ENCODE measurements at regions not wholly inside any gene's neighbourhood (a gene's known extent, or its start where the extent isn't known, plus 50 kb on each side); places are given as distances from the start of the nearest gene placed in this dataset.

DNA sequence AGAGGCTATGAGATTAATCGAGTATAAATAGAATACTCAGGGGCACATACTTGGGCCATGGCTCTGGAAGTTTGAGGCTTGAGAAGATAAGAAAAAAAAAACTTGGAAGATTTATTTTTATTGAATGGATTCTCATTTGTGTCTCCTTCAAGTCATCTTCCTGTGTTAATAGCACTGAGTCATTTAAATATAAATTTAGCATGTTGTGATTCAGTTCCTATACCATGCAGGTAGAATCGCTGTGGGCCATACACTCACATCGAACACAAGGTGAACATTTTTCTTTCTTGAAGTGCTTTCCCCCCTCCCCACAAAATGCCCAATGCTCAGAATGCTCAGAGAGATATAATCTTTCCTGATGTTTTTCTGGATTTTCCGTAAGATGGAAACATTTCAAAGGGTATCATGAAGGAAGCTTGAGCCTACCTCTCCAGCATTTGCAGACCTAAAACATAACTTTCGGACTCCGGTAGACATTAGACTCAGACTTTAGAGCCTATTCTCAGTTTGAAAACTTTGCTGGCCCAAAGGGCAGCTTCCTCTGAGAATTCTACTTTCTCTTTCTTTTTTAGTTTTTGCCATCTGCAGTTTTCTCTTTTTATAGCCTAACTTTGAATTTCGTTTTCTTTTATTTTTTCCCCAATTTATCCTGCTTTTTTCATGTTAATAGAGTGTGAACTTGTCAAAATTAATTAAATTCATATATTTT lies 737.6 kb upstream of the NUDT12 start:
- no peak for DNase-seq (ENCODE audit: low read depth in 2 of 2)

DNA sequence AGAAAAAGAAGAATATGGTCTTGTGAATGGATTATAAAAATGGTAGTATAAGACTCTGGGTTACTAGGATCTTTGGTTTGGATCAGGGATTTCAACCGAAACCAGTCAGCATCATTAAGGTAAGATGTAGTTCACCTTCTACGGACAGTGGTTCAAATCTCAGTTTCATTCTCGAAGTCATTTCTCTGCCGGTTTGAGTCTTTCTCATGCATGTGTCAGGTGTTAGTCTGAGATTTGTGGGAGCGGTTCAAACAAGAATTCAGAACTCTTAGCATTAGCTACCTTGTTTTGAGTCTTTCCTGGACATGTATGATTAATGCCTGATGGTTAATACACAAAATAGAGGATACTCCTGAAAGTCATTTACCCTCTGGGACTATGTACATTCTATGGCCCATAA lies 735.9 kb upstream of the NUDT12 start:
- DNase-seq (ENCODE audit: low read depth in 2 of 2), result no peak

DNA sequence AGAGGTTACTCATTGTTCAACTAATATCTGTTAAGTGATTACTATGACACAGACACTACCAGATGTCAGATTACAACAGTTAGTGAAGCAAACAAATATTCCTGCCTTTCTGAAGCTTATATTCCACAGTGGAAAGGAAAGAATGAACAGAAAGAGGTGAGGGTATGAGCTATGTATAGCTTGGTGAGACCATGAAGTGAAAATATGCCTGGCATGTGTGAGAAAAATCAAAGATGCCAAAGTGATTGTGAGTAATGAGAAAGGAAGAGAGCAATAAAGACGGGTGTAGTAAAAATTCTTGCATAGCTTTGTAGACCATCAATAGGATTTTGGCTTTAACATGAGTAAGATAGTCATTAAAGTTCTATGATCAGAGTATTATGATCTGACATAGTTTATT lies 734.5 kb upstream of the NUDT12 start:
- no peak for DNase-seq (ENCODE audit: low read depth in 2 of 2)

DNA sequence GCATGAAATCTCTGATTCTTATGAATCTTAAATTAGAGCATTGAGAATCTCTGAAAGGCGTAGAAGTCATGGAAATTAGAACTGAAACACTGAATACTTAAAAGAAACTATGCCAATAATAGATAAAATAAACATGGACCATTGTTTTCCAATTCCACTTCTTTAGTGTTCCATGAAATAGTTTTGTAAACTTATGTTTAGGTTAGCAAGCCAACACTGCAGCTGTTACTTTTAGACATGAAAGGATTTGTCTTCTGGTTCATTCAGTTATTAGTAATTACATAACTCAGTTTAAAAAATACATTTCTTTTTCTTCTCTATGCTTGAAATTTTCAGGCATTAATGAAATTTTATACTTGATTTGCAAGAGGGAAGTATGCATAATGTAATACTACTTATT lies 733.4 kb upstream of the NUDT12 start:
- DNase-seq (ENCODE audit: low read depth in 2 of 2), result no peak

DNA sequence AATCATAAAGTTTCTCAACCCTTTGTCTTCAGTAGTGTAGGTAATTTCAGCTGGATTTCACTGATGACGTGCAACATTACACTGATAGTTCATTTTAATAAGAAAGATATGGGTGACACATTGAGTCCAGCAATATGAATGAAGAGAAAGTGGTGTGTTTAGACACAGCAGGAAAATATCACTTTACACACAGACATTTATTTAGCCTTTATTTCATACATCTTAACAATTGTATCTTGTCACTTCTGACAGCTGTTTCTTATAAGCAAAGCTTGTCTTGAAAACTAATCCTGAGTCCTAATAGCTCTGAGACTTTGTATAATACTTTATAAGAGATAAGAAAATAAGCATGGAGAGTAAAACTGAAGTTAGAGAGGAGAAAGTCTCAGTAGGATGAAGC lies 720.5 kb upstream of the NUDT12 start:
- DNase-seq (ENCODE audit: low read depth in 2 of 2), result no peak

DNA sequence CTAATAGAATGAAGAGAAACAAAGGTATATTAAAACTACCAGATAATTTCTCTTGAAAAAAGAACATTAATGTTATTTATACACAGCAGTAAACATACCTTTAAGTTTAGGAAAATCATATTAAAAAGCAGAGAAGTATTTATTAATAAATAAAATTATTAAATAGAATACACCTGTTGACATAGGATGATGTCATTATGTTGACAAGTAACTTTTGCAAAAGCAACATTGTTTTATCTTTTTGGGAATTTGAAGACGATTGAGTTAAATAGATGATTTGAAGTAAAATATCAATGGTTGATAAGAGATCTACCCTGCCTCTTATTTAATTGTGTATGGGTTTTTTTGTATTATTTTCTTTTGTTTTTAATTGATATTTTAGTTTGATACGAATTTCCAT lies 711.1 kb upstream of the NUDT12 start:
- no peak for DNase-seq (ENCODE audit: low read depth in 2 of 2)

DNA sequence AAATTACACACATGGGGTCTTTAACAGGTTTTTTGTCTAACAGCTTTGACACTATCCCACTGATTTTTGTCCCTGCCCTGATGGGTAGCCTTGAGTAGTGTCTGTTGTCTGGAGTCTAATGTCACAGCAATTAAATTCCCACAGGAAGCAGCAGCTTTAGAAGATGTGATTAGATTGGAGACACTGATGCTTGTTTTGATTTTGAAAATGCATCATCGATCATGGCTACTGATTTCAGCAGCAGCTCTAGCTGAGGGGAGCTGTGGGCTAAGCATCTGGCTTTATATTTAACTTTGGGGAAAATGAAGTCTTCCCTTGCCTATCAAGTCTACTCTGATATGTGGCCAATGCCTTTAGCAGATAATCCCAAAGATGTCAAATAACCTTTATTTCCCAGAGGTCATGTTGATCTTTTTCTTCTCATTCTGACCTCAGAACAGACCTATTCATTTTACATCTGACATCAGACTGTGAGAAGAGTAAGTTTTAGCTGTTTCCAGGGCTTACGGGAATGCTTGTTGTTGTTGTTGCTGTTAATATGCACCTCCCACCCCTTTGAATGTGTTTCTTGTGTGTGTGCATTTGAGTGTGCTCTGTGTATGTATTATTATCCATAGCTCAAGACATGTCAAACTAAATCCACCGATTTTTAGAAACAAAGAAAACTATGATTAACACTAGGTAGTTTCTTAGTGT lies 704.9 kb upstream of the NUDT12 start:
- DNase-seq (ENCODE audit: low read depth in 2 of 2), result no peak

DNA sequence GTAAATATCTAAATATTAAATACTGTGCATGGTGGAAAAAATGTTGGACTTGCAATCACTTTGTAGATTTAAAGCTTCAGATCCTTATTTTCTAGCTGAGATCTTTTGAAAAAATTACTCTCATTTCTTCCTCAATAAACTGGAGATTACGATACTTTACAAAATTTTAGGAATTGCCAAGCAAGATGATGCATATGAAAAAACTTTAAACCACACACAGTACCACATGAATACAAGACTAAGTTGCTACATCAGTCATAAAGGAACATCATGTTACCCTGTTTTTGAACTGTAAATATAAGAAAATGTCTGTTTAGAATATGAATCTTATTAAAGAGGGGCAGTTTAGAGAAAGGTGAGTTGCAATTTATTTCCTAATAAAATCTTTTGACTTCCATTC lies 703.6 kb upstream of the NUDT12 start:
- no peak for DNase-seq (ENCODE audit: low read depth in 2 of 2)

DNA sequence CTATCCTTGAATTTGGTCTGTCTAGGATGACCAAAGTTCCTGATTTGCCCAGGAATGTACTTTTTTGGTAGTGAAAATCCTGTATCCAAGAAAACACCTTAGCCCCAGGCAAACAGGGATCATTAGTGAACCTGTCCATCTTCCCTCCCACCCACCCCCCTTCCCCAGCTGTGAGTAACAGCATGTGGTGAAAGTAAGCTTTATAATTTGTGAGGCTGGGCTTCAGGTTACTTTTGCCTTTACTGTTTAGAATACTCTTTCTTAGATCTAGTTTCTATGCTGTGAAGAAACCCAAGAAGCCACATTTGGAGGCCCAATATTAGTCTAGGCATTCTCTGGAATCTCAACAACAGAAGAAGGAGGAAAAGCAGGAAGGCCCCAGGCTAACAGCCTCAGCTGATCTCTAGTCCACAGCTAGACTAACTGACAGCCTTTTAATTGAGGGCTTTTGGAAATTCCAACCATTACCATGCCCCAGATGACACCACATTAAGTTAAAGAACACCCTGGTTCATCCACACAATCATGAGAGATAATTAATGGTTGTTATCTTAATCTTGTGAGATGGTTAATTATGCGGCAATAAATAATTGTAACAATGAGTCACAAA lies 703.0 kb upstream of the NUDT12 start:
- no peak for DNase-seq (ENCODE audit: low read depth in 2 of 2)

DNA sequence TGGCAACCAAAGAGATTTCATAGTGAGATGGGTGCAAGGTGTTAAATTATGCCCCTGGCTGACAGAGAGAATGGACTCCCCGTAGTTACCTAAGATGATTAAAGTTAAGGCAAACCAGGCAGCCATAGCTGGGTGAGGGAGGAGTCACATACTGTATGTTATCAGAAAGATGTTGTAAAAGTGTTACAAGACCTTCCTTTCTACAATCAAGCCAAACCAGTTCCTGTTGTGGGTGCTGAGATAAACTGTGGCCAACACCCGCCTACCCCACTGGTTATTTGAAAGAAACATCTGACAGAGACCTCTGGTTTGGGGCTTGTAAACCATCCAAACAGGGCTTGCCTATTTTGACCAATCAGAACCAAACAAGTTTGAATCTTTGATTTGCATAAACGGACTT lies 684.7 kb upstream of the NUDT12 start:
- no peak for DNase-seq (ENCODE audit: low read depth in 2 of 2)

DNA sequence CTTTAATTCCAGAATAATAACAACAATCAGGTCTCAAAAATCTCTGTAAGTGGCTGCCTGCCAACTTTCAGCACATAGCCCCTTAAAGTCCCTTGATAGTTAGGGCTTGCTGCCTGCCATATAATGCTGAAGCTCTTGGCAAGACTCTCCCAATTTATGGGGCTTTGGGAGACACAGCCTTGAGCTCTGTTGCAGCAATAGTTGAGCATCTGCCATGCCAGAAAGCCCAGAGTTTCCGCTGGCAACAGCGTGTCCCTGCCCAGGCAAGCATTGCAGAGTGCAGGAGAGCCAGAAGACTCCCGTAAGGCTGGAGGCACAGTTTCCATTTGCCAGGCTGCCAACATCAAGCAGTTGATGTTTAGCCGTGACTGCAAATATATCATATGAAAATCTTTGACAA lies 678.5 kb upstream of the NUDT12 start:
- DNase-seq (ENCODE audit: low read depth in 2 of 2), result no peak

DNA sequence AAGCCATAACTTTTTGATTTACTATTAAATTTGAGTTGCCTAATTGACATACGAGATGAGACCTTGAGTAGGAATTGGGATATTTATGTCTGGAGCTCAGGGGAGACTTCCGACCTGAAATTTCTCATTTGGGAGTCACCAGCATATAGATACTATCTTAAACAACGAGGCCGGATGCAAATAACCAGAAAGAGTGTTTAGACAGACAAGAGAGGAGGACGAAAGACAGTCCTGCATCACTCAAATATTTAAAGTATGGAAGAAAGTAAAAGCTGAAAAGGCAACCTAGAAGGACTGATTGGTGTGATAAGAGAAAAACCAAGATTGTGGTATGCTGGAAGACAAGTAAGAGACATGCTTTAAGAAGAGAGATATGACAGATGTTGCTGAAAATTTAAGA lies 675.0 kb upstream of the NUDT12 start:
- DNase-seq (ENCODE audit: low read depth in 2 of 2), result no peak

DNA sequence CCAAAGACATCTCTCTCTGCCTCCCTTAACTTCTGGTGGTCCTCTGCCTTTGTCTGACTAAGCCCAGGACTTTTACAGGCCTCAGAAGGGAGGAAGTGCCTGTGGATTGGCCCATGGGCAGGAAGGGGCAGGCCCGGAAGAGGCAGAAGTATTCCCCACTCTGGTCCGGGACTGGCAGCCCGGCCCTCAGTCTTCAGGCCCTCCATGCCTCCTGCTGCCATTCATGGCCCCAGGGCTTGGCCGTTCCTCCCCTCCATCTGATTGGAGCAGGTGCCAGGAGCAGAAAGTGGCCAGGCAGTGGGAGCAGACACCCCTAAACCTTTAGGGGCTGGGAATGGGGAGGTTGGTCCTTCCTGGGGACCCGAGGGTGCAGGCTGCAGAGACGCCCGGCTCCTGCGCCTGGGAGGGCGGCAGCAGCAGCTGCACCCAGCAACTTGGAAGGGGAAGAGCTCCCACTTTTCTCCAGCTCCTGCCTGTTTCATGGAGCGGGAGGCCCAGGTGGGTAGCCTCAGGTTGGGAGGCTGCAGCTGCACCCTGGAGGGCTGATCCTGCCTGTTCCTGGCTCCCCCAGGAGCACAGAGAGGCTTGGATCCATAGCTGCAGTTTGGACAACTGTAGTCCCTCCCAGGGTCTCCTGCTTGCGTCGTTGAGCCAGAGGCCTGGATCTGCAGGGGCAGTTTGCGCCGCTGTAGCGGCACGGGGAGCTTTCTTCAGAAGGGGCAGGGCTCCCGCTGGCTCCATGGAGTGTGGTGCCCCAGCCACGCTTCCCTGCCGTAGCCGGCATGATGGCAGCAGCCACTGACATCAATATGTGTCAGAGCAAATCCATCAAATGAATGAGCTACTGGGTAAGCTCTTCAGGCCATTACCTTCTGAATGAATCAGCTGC lies 661.5 kb upstream of the NUDT12 start:
- no peak for DNase-seq (ENCODE audit: low read depth in 2 of 2)

DNA sequence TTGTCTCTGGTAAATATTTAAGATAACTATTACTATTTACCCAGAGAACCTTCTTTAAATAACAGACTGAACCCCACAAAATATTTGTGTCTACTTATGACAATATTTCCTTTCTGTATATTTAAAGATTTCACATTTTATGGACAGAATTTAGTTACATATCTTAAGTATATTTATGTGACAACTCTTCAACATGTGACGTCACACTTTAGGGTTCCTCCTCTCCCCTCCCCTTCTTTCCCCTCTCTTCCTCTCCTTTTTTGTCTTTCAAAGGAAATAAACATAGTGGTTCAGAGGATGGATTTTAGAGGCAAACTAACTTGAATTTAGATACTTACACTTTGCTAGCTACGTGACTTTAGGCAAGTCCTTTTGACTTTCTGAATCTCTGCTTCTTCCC lies 655.6 kb upstream of the NUDT12 start:
- no peak for DNase-seq (ENCODE audit: low read depth in 2 of 2)

DNA sequence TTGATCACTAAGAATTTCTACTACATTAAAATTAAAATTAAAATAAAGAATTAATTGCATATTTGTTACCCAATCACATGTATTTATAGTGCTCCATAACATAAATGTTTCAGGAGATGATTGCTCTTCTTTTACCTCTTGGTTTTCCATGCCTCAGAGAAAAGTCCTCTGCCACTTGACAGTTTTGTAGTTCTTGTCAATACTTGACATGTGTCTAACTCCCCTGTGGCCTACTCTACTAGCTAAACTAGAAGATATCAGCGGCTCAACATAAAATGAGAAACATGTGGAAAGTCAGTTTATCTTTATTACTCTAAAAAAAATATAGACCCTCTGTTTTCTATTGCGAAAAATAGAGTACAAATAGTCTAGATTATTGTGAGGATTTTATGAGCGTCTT lies 650.6 kb upstream of the NUDT12 start:
- DNase-seq (ENCODE audit: low read depth in 2 of 2), result no peak

DNA sequence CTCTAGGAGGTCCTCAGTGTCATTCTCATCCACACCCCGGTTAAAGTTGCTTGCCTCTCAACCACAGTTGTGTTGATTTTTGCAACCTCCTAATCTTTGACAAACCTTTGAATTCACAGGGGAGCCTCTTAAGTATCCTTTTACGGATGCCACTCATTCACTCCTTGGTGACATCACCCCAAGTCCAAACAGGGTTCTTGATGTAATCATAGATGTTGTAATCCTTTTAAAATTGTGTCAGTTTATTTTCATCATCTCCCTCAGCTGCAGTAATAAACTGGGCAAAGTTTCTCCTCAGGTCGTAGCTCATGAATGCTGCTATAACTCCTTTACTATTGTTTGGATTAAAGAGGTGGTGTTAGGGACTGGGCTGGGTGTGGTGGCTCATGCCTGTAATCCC lies 637.2 kb upstream of the NUDT12 start:
- no peak for DNase-seq (ENCODE audit: low read depth in 2 of 2)

DNA sequence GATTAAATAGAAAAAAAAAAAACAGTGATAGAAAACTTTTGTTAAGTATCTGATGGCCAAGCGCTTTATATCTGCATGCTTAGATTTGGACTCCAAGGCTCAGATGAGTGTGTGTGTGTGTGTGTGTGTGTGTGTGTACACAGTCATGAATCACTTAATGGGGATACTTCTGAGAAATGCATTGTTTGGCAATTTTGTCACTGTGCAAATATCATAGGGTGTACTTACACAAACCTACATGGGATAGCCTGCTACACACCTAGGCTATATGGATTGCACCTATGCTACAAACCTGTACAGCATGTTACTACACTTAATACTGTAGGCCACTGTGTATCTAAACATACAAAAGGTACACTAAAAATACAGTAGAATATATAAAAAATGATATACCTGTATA lies 635.6 kb upstream of the NUDT12 start:
- no peak for DNase-seq (ENCODE audit: low read depth in 2 of 2)

DNA sequence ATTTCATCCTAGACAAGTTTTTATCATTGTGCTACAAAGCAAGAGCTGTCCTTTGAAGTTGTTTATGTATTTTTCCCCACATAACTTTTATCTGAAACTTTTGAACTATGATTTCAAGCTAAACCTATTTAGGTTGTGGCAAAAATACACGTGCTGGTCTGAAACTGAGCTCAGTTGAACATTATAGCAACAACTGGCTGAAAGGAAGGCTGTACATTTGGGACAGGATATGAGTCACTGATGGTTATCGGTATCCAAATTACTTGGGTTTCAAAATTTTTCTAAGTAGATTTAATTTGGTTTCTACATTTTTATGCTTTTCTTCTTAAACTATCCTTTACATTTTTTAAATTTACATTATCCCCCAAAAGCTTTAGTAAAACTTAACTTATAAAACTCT lies 627.3 kb upstream of the NUDT12 start:
- DNase-seq (ENCODE audit: low read depth in 2 of 2), result peak in 1 of 2 donors; percentile 15

DNA sequence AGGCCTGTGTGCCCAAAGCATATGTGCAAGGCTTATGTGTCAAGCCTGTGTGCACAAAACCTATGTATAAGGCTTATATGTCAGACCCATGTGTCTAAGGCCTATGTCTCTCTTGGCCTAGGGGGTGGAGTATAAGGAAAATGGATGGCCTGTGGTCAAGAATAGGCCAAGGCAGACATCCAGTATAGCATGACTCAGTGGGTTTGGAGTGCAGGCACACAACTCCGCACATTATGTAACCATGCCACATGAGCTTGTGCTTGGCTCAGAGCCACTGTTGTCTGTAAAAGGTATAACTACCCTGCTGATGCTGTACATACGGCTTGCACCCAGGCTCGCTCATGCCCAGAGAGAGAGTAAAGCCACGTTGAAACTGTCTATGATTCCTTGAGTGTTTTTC lies 626.4 kb upstream of the NUDT12 start:
- DNase-seq (ENCODE audit: low read depth in 2 of 2), result no peak

DNA sequence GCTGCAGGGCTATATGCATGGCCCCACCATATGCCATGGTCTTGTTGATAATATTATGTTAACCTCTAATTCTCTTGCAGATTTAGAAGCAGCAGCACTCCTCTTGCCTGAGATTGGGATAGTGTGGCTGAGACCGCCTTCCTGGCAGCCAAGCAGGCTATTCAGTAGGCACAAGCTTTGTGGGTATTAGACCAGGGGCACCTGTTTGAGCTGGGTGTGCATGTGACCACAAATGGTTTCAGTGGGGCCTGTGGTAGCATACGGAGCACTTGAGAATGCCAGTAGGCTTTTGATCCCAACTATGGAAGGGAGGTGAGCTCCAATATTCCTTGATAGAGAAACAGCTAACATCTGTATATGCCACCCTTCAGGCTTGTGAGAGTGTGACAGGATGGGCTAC lies 625.1 kb upstream of the NUDT12 start:
- no peak for DNase-seq (ENCODE audit: low read depth in 2 of 2)

DNA sequence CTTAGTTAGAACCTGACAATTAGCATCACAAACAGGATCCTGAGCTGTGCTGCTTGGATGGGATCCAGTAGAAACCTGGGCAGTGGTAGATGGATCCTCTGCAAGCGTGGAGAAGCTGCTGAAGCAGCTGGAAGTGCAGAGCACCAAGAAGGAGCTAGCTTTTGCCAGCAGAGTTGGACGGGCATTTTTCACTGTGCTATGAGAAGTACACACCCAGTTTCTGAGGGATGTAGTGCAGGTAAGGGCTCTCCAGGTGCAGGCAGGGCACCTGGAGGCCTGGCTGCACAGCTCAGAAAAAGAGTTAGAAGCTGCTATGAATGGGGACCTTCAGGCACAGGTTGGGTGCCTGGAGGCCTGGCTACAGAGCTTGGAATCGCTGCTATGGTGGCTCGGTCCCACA lies 623.9 kb upstream of the NUDT12 start:
- DNase-seq (ENCODE audit: low read depth in 2 of 2), result no peak

DNA sequence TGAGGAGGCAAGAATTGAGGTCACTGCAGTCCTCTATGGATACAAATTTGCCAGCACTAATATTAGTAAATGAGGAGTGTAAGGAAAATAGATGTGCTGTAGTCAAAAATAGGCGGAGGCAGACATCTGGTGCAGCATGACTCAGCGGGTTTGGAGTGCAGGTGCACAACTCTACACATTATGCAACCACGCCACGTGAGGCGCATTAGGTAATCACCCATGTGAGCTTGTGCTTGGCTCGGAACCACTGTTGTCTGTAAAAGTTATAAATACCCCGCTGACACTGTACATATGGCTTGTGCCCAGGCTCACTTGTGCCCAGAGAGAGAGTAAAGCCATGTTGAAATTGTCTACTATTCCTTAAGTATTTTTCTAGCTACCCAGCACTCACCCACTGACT lies 623.5 kb upstream of the NUDT12 start:
- DNase-seq (ENCODE audit: low read depth in 2 of 2), result no peak

Measured in dermis microvascular lymphatic vessel endothelial cell (primary cell).